ENCODE measurements at regions not wholly inside any gene's neighbourhood (a gene's known extent, or its start where the extent isn't known, plus 50 kb on each side); places are given as distances from the start of the nearest gene placed in this dataset.

- Histone ChIP-seq H3K4me3 (no peak overlapping the region), H3K27me3 (ENCODE audit: low read depth) (no peaks in the 10 kb centered on the region), H3K4me1 (no peaks in the 10 kb centered on the region), H3K36me3 (no peaks in the 10 kb centered on the region), H3K27ac (no peak overlapping the region), H3K9me3 (no peaks in the 10 kb centered on the region)
- intact Hi-C loops (cut with DNase I), result no loop called here
- ATAC-seq (no peak), DNase-seq (no peak)
- TF ChIP-seq CTCF (IDR thresholded peaks at IDR 0.05), result no peak
These were observed 343.4 kb upstream of the GYPC start for GRCh38 chr2:126312579-126312978.

- H3K27ac ChIP-seq, result no peak overlapping the region
- no peaks in the 10 kb centered on the region for H3K36me3 ChIP-seq
- H3K27me3 ChIP-seq (ENCODE audit: low read depth), result no peaks in the 10 kb centered on the region
- H3K4me3 ChIP-seq, result no peak overlapping the region
- no peaks in the 10 kb centered on the region for H3K9me3 ChIP-seq
- no peaks in the 10 kb centered on the region for H3K4me1 ChIP-seq
- intact Hi-C loops (cut with DNase I), result no loop called here
- no peak for TF ChIP-seq CTCF (IDR thresholded peaks at IDR 0.05)
- no peak for DNase-seq
- ATAC-seq, result no peak
These were observed 340.1 kb upstream of the GYPC start for GRCh38 chr2:126315828-126316227.

- H3K4me1 ChIP-seq, result no peaks in the 10 kb centered on the region
- no peak overlapping the region for H3K4me3 ChIP-seq
- no peaks in the 10 kb centered on the region for H3K36me3 ChIP-seq
- intact Hi-C loops (cut with DNase I), result no loop called here
- DNase-seq (no peak), ATAC-seq (no peak)
- H3K9me3 ChIP-seq, result no peaks in the 10 kb centered on the region
- TF ChIP-seq CTCF (IDR thresholded peaks at IDR 0.05), result no peak
- no peak overlapping the region for H3K27ac ChIP-seq
- H3K27me3 ChIP-seq (ENCODE audit: low read depth), result no peaks in the 10 kb centered on the region
These were observed 338.0 kb upstream of the GYPC start for GRCh38 chr2:126317790-126318431.

DNA sequence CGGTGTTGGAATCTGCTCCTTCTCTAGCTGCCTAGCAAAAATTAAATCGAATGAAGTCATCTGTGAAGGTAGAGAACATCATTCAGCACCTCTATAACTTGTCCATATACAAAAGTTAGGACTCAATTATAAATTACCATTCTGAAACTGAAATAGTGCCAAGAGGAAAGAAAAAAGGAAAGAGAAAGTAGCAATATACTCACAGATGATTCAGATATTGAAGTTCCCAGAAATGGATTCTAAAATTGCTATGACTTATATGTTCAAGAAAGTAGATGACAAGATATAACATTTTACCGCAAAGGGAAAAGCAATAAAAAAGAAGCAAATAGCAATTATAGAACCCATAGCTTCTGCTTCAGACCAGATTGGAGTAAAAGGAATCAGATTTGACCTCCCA, 333.6 kb upstream of the GYPC start:
- no peak for ATAC-seq
- DNase-seq, result no peak
- Histone ChIP-seq H3K4me1 (no peaks in the 10 kb centered on the region), H3K36me3 (no peaks in the 10 kb centered on the region), H3K27me3 (ENCODE audit: low read depth) (no peaks in the 10 kb centered on the region), H3K4me3 (no peak overlapping the region), H3K27ac (no peak overlapping the region), H3K9me3 (no peaks in the 10 kb centered on the region)
- intact Hi-C loops (cut with DNase I), result no loop called here
- no peak for TF ChIP-seq CTCF (IDR thresholded peaks at IDR 0.05)

GRCh38 chr2:126325202-126325601, 330.8 kb upstream of the GYPC start:
- Histone ChIP-seq H3K27ac (no peak overlapping the region), H3K9me3 (peaks cover 3% of the 10 kb centered on the region), H3K4me1 (no peaks in the 10 kb centered on the region), H3K36me3 (no peaks in the 10 kb centered on the region), H3K4me3 (no peak overlapping the region), H3K27me3 (ENCODE audit: low read depth) (no peaks in the 10 kb centered on the region)
- ATAC-seq (no peak), DNase-seq (no peak)
- intact Hi-C loops (cut with DNase I), result no loop called here
- no peak for TF ChIP-seq CTCF (IDR thresholded peaks at IDR 0.05)
